ENCODE measurements at regions not wholly inside any gene's neighbourhood (a gene's known extent, or its start where the extent isn't known, plus 50 kb on each side); places are given as distances from the start of the nearest gene placed in this dataset.

DNA sequence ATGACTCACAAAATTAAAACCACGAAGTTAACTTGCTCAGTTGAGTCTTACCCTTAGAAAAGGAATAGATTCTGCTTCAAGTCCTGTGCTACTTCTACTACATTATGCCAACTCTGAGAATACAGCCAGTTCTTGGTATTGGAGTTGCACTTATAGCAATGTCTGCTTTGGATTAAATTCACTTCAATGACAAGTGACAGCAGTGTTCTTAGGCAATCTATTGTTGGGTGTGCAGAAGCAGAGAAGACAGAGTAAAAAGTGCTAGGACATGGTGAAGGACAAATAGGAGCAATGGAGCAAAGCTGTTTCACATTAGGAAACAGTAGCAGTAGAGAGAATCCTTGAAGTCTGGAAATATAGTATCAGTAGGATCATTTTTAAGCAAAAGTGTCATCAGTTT, 713.1 kb downstream of the SI start:
- ATAC-seq (peak; percentile 32 to 82 (median 74)), DNase-seq (no peak)
- WGBS, 4 donors = 33 to 50% (median 43%) methylated on average over 1 of the region's 1 CpG
- Histone ChIP-seq H3K4me3 (peak overlapping the region in 1 of 12 donors; percentile 14), H3K36me3 (no peaks in the 10 kb centered on the region), H3K27ac (peak overlapping the region in 1 of 12 donors; percentile 32), H3K27me3 (no peaks in the 10 kb centered on the region), H3K4me1 (no peaks in the 10 kb centered on the region), H3K9me3 (no peaks in the 10 kb centered on the region)
- intact Hi-C loops (cut with DNase I) = no loop called here
- TF ChIP-seq POLR2A (IDR thresholded peaks at IDR 0.05) = no peak
- TF ChIP-seq, protein P1, sequence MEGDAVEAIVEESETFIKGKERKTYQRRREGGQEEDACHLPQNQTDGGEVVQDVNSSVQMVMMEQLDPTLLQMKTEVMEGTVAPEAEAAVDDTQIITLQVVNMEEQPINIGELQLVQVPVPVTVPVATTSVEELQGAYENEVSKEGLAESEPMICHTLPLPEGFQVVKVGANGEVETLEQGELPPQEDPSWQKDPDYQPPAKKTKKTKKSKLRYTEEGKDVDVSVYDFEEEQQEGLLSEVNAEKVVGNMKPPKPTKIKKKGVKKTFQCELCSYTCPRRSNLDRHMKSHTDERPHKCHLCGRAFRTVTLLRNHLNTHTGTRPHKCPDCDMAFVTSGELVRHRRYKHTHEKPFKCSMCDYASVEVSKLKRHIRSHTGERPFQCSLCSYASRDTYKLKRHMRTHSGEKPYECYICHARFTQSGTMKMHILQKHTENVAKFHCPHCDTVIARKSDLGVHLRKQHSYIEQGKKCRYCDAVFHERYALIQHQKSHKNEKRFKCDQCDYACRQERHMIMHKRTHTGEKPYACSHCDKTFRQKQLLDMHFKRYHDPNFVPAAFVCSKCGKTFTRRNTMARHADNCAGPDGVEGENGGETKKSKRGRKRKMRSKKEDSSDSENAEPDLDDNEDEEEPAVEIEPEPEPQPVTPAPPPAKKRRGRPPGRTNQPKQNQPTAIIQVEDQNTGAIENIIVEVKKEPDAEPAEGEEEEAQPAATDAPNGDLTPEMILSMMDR (IDR thresholded peaks at IDR 0.05) = no peak

DNA sequence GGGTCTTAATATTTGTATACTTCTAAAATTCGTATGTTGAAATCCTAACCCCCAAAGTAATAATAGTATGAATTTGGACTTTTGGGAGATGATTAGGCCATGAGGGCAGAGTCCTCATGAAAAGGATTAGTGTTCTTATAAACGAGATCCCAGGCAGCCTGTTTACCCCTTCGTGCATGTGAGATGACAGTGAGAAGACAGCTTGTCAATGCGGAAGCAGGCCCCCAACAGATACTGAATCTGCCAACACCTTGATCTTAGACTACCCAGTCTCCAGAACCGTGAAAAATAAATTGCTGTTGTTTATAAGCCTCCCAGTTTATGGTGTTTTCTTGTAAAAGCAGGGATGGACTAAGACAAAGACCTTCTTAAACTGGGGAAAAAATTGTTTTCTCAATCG, 714.2 kb downstream of the SI start:
- intact Hi-C loops (cut with DNase I) = no loop called here
- H3K27ac ChIP-seq = peak overlapping the region in 1 of 12 donors; percentile 32
- H3K36me3 ChIP-seq = no peaks in the 10 kb centered on the region
- H3K9me3 ChIP-seq = no peaks in the 10 kb centered on the region
- DNase-seq (no peak), ATAC-seq (no peak)
- WGBS, 4 donors = 42 to 50% (median 48%) methylated on average over 6 of the region's 6 CpGs
- H3K27me3 ChIP-seq = no peaks in the 10 kb centered on the region
- H3K4me1 ChIP-seq = no peaks in the 10 kb centered on the region
- TF ChIP-seq, protein P1 (IDR thresholded peaks at IDR 0.05) = no peak
- TF ChIP-seq POLR2A (IDR thresholded peaks at IDR 0.05) = no peak
- peak overlapping the region in 2 of 12 donors; percentile 2 to 15 for H3K4me3 ChIP-seq

DNA sequence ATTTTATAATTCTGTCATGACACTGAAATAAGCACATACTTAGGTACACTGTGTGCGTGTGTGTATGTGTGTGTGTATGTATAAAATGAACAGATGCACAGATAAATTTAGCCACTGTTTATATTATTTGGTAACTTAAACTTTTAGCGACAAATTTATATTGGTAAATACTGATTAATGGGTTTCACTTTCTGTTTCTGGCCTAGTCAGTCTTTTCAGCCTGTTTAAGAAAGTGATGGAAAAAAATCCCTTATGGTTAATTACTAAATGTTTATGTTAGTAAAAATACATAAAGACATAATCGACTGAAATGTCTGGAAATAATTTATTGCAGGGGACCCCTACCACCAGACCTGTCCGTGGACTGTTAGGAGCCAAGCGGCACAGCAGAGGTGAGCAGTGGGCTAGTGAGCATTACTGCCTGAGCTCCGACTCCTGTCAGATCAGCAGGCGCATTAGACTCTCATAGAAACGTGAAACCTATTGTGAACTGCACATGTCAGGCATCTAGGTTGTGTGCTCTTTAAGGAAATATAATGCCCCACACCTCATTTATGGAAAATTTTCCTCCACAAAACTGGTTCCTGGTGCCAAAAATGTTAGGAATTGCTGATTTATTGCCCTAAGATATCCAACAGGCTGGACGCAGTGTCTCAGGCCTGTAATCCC, 717.4 kb downstream of the SI start:
- Histone ChIP-seq H3K27me3 (no peaks in the 10 kb centered on the region), H3K36me3 (no peaks in the 10 kb centered on the region), H3K4me3 (no peak overlapping the region), H3K4me1 (no peaks in the 10 kb centered on the region), H3K27ac (no peak overlapping the region), H3K9me3 (no peaks in the 10 kb centered on the region)
- DNase-seq = no peak
- intact Hi-C loops (cut with DNase I) = no loop called here
- WGBS, 4 donors = 81 to 89% (median 84%) methylated on average over 9 of the region's 9 CpGs
- no peak for TF ChIP-seq POLR2A (IDR thresholded peaks at IDR 0.05)
- TF ChIP-seq, protein P1 (IDR thresholded peaks at IDR 0.05) = no peak
- ATAC-seq = no peak

DNA sequence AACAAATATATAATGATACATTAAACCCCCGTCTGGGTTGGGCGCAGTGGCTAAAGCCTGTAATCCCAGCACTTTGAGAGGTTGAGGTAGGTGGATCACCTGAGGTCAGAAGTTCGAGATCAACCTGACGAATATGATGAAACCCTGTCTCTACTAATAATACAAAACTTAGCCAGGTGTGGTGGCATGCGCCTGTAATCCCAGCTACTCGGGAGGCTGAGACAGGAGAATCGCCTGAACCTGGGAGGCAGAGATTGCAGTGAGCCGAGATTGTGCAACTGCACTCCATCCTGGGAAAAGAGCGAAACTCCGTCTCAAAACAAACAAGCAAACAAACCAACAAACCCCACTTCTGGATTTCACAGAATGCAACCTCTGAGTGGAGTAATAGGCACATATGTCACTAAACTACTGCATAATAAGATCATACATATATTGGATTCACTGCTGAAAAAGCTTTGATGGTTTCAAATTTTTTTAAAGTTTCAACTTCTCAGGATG, 718.2 kb downstream of the SI start:
- no peak for TF ChIP-seq POLR2A (IDR thresholded peaks at IDR 0.05)
- TF ChIP-seq, protein P1 (IDR thresholded peaks at IDR 0.05) = no peak

More for the DNA sequence above, 718.2 kb downstream of the SI start:
- Histone ChIP-seq H3K27me3 (no peaks in the 10 kb centered on the region), H3K4me1 (no peaks in the 10 kb centered on the region), H3K4me3 (no peak overlapping the region), H3K36me3 (no peaks in the 10 kb centered on the region), H3K9me3 (no peaks in the 10 kb centered on the region), H3K27ac (no peak overlapping the region)
- no peak for DNase-seq
- intact Hi-C loops (cut with DNase I) = no loop called here
- ATAC-seq = no peak
- WGBS, 4 donors = 83 to 94% (median 92%) methylated on average over 10 of the region's 10 CpGs

All from heart left ventricle (tissue), 16 donors.